ENCODE measurements at regions not wholly inside any gene's neighbourhood (a gene's known extent, or its start where the extent isn't known, plus 50 kb on each side); places are given as distances from the start of the nearest gene placed in this dataset.

- no peak for TF ChIP-seq CTCF (conservative IDR thresholded peaks at IDR 0.05; ENCODE audit: low read depth, low read length)
- no peak for DNase-seq (ENCODE audit: low read depth)
- no peak overlapping the region for H3K4me3 ChIP-seq (ENCODE audit: low read length)
Measured at GRCh38 chr5:165360784-165361542, 1855.5 kb downstream of the MAT2B start.

GRCh38 chr5:165370233-165370632, 1864.8 kb downstream of the MAT2B start:
- no peak for TF ChIP-seq CTCF (conservative IDR thresholded peaks at IDR 0.05; ENCODE audit: low read depth, low read length)
- DNase-seq (ENCODE audit: low read depth): no peak
- H3K4me3 ChIP-seq (ENCODE audit: low read length): no peak overlapping the region

- no peak for DNase-seq (ENCODE audit: low read depth)
- no peak for TF ChIP-seq CTCF (conservative IDR thresholded peaks at IDR 0.05; ENCODE audit: low read depth, low read length)
- H3K4me3 ChIP-seq (ENCODE audit: low read length): no peak overlapping the region
Measured at GRCh38 chr5:165370794-165371193, 1865.4 kb downstream of the MAT2B start.

- no peak for DNase-seq (ENCODE audit: low read depth)
- H3K4me3 ChIP-seq (ENCODE audit: low read length): no peak overlapping the region
- TF ChIP-seq CTCF (conservative IDR thresholded peaks at IDR 0.05; ENCODE audit: low read depth, low read length): no peak
Measured at GRCh38 chr5:165375201-165375600, 1869.8 kb downstream of the MAT2B start.

GRCh38 chr5:165393839-165394238, 1888.4 kb downstream of the MAT2B start:
- DNase-seq (ENCODE audit: low read depth): no peak
- TF ChIP-seq CTCF (conservative IDR thresholded peaks at IDR 0.05; ENCODE audit: low read depth, low read length): no peak
- H3K4me3 ChIP-seq (ENCODE audit: low read length): no peak overlapping the region

GRCh38 chr5:165397516-165397915, 1892.1 kb downstream of the MAT2B start:
- no peak for TF ChIP-seq CTCF (conservative IDR thresholded peaks at IDR 0.05; ENCODE audit: low read depth, low read length)
- H3K4me3 ChIP-seq (ENCODE audit: low read length): no peak overlapping the region

GRCh38 chr5:165400086-165400485, 1894.7 kb downstream of the MAT2B start:
- DNase-seq (ENCODE audit: low read depth): no peak
- no peak overlapping the region for H3K4me3 ChIP-seq (ENCODE audit: low read length)
- TF ChIP-seq CTCF (conservative IDR thresholded peaks at IDR 0.05; ENCODE audit: low read depth, low read length): no peak

More at GRCh38 chr5:165397516-165397915, 1892.1 kb downstream of the MAT2B start:
- no peak for DNase-seq (ENCODE audit: low read depth)
